Endothelial cell of umbilical vein (primary cell): ENCODE measurements at regions not wholly inside any gene's neighbourhood (a gene's known extent, or its start where the extent isn't known, plus 50 kb on each side); places are given as distances from the start of the nearest gene placed in this dataset.

ENCODE experiments used
- BruUV-seq: library from RNA; stranded (reverse); fragments of 400-500 nt; replicated peaks from 2 replicates; lab custom pipeline; 2021; lab: Mats Ljungman, UMichigan
- CTCF ChIA-PET: fragments of 300-600, 350-600 bp; sonication (Branson Sonifier 250); formaldehyde crosslinking; loops from one replicate; lab custom pipeline; 2021; ENCODE audit warnings: antibody characterized with exemption, inconsistent platforms; lab: Charles Lee
- POLR2A ChIA-PET: fragments of 300-600, 350-600 bp; sonication (Branson Sonifier 250); formaldehyde crosslinking; loops from one replicate; lab custom pipeline; 2021; ENCODE audit warnings: antibody characterized with exemption, inconsistent platforms; lab: Charles Lee
- DNase-seq: peaks from one replicate; pipeline ENCODE4 v3.0.0-alpha.2; 2011; ENCODE audit warnings: low read depth, low spot score
- FAIRE-seq: peaks from 2 replicates; lab custom pipeline; 2011; peaks lifted over from hg19 to GRCh38; lab: Jason Lieb, UNC
- H2AFZ ChIP-seq: 2 replicates; pipeline ENCODE4 v1.6.0; 2012; ENCODE audit warnings: low read depth, low read length, control low read depth, inconsistent platforms
- H3K27ac ChIP-seq: 2 replicates; pipeline ENCODE4 v1.5.1; 2011; ENCODE audit warnings: low read depth, mild to moderate bottlenecking, control low read depth, low read length, moderate library complexity; ENCODE audit not compliant: insufficient read depth
- H3K27me3 ChIP-seq, 2 experiments: 2 replicates each; pipeline versions ENCODE4 v1.6.0 to v1.6.1; 2011; ENCODE audit warnings: low read length in 2 of 2, mixed read lengths in 1 of 2; ENCODE audit not compliant: control insufficient read depth in 2 of 2, insufficient read depth in 2 of 2
- H3K36me3 ChIP-seq, 2 experiments: 2 replicates in 1 of 2; 3 replicates in 1 of 2; pipeline ENCODE4 v1.5.1; 2011; ENCODE audit warnings: low read length in 2 of 2, mild to moderate bottlenecking in 1 of 2, moderate library complexity in 1 of 2; ENCODE audit not compliant: control insufficient read depth in 2 of 2, insufficient read depth in 2 of 2; ENCODE audit errors: extremely low read depth in 1 of 2
- H3K4me1 ChIP-seq: 3 replicates; pipeline ENCODE4 v1.5.1; 2011; ENCODE audit warnings: mild to moderate bottlenecking, low read length; ENCODE audit not compliant: control insufficient read depth, insufficient read depth; ENCODE audit errors: extremely low read depth
- H3K4me2 ChIP-seq: 2 replicates; pipeline ENCODE4 v1.6.1; 2011; ENCODE audit warnings: low read length, control low read depth, mixed read lengths; ENCODE audit not compliant: insufficient read depth
- H3K4me3 ChIP-seq, 3 experiments: fragments of 200-600 bp in 1 of 3; sonication (generic), shearing (Covaris generic) in 1 of 3; replicated peaks in 1 of 3; 2 replicates each; pipeline ENCODE4 v1.5.1; 2011 to 2016; ENCODE audit warnings: control low read depth in 3 of 3, low read length in 3 of 3, mild to moderate bottlenecking in 2 of 3, inconsistent platforms in 1 of 3, low read depth in 1 of 3, moderate library complexity in 1 of 3; ENCODE audit not compliant: insufficient read depth in 1 of 3
- H3K79me2 ChIP-seq: 2 replicates; pipeline ENCODE4 v1.6.0; 2012; ENCODE audit warnings: low read length, inconsistent platforms; ENCODE audit not compliant: control insufficient read depth, insufficient read depth
- H3K9ac ChIP-seq: replicated peaks from 2 replicates; pipeline ENCODE3; 2011; ENCODE audit warnings: low read length, control low read depth; ENCODE audit not compliant: insufficient read depth; ENCODE audit errors: extremely low read depth
- H3K9me1 ChIP-seq: replicated peaks from 3 replicates; pipeline ENCODE4 v1.6.0; 2011; ENCODE audit warnings: mild to moderate bottlenecking, low read length; ENCODE audit not compliant: control insufficient read depth, insufficient read depth; ENCODE audit errors: extremely low read depth
- H3K9me3 ChIP-seq: replicated peaks from 2 replicates; pipeline ENCODE4 v1.5.1; 2012; ENCODE audit warnings: low read length, inconsistent platforms; ENCODE audit not compliant: control insufficient read depth, insufficient read depth
- H4K20me1 ChIP-seq: replicated peaks from 2 replicates; pipeline ENCODE3; 2011; ENCODE audit warnings: mild to moderate bottlenecking, low read length; ENCODE audit not compliant: control insufficient read depth, insufficient read depth; ENCODE audit errors: extremely low read depth
- CTCF ChIP-seq, 2 donors: IDR thresholded peaks; 1 replicate in 1 of 2; 2 replicates in 1 of 2; pipeline ENCODE4 v1.5.1; 2011; ENCODE audit warnings: low read length in 2 of 2, mild to moderate bottlenecking in 2 of 2, moderate library complexity in 2 of 2, control low read depth in 1 of 2, inconsistent platforms in 1 of 2, low read depth in 1 of 2; ENCODE audit not compliant: insufficient read depth in 1 of 2; ENCODE audit errors: extremely low read depth in 1 of 2
- EZH2 ChIP-seq: IDR thresholded peaks from 2 replicates; pipeline ENCODE4 v1.6.1; 2012; ENCODE audit warnings: borderline replicate concordance, low read depth, mild to moderate bottlenecking, moderate library complexity, low read length, inconsistent platforms; ENCODE audit not compliant: severe bottlenecking
- FOS ChIP-seq: IDR thresholded peaks from 2 replicates; pipeline ENCODE4 v1.6.1; 2011; ENCODE audit warnings: mild to moderate bottlenecking, low read length, moderate library complexity, borderline replicate concordance; ENCODE audit not compliant: insufficient read depth
- GATA2 ChIP-seq: IDR thresholded peaks from 2 replicates; pipeline ENCODE4 v1.7.0; 2011; ENCODE audit warnings: low read depth, mild to moderate bottlenecking, moderate library complexity, mixed read lengths, low read length; ENCODE audit not compliant: insufficient read length, insufficient read depth
- JUN ChIP-seq: IDR thresholded peaks from 2 replicates; pipeline ENCODE4 v1.6.1; 2011; ENCODE audit warnings: borderline replicate concordance, low read depth; ENCODE audit not compliant: insufficient read length, insufficient read depth
- MAX ChIP-seq: IDR thresholded peaks from 2 replicates; pipeline ENCODE4 v1.6.1; 2011; ENCODE audit not compliant: insufficient read depth, insufficient read length
- MYC ChIP-seq: IDR thresholded peaks from one replicate; pipeline ENCODE4 v1.6.1; 2011; ENCODE audit warnings: mild to moderate bottlenecking, low read depth, low read length
- POLR2A ChIP-seq: IDR thresholded peaks from 2 replicates; pipeline ENCODE4 v1.6.1; 2012; ENCODE audit warnings: low read depth, mild to moderate bottlenecking, control low read depth, low read length
- POLR2AphosphoS5 ChIP-seq: IDR thresholded peaks from 2 replicates; pipeline ENCODE4 v1.6.1; 2012; ENCODE audit warnings: low read depth, mild to moderate bottlenecking, control low read depth, low read length, moderate library complexity; ENCODE audit not compliant: insufficient read depth
- dilution Hi-C: fragments of 300-500 bp; cut with MboI; formaldehyde crosslinking; loops from one replicate; pipeline ENCODE4 v1.15.0; 2019; ENCODE audit warnings: low sequenced_read_pairs; ENCODE audit not compliant: extremely low pct_ligation_motif_present
- intact Hi-C: fragments of 100-400 bp; cut with micrococcal nuclease; formaldehyde crosslinking; loops from one replicate; pipeline ENCODE4 v1.10.0; 2022

- H3K27me3 ChIP-seq, result no peaks in the 10 kb centered on the region
- intact Hi-C loops (no loop called here), dilution Hi-C loops (no loop called here)
- no peaks in the 10 kb centered on the region for H4K20me1 ChIP-seq
- no peak overlapping the region for H3K27ac ChIP-seq
- ChIA-PET CTCF (no interaction called here), POLR2A (no interaction called here)
- TF ChIP-seq GATA2 (no peak), JUN (no peak), MYC (no peak), POLR2A (no peak), CTCF (IDR thresholded peaks at IDR 0.05; ENCODE audit: extremely low read depth in 1 of 2, insufficient read depth in 1 of 2, low read depth in 1 of 2, low read length in 2 of 2) (no peak), EZH2 (no peak), POLR2AphosphoS5 (no peak), MAX (no peak), FOS (no peak)
- FAIRE-seq (no peak), DNase-seq (no peak)
- no peaks in the 10 kb centered on the region for H3K36me3 ChIP-seq
- no peak overlapping the region for H2AFZ ChIP-seq
- H3K9me1 ChIP-seq, result no peaks in the 10 kb centered on the region
- H3K4me3 ChIP-seq, result no peak overlapping the region
- BruUV-seq, result no TSS peak
- no peak overlapping the region for H3K9ac ChIP-seq
- H3K9me3 ChIP-seq, result no peaks in the 10 kb centered on the region
- H3K4me1 ChIP-seq, result no peaks in the 10 kb centered on the region
- no peak overlapping the region for H3K4me2 ChIP-seq
- no peaks in the 10 kb centered on the region for H3K79me2 ChIP-seq
Measured at GRCh38 chr16:85455534-85455933, 157.6 kb upstream of the GSE1 start.
